HepG2 (cell line): ENCODE measurements at regions not wholly inside any gene's neighbourhood (a gene's known extent, or its start where the extent isn't known, plus 50 kb on each side); places are given as distances from the start of the nearest gene placed in this dataset.

ENCODE experiments used
- DBP ChIP-seq: sonication (generic); formaldehyde crosslinking; IDR thresholded peaks from 2 replicates; pipeline ENCODE4 v1.4.0; 2020; ENCODE audit warnings: missing genetic modification reagents; ENCODE audit errors: not compliant biosample characterization
- DR1 ChIP-seq: sonication (generic); formaldehyde crosslinking; IDR thresholded peaks from 2 replicates; pipeline ENCODE4 v1.8.0; 2021; ENCODE audit warnings: mild to moderate bottlenecking, missing genetic modification reagents, inconsistent platforms
- GABPA ChIP-seq, 2 experiments: IDR thresholded peaks; 2 replicates each; pipeline ENCODE4 v1.6.1; 2011 to 2016; ENCODE audit warnings: low read depth in 2 of 2, low read length in 1 of 2, missing biosample characterization in 1 of 2, missing genetic modification characterization in 1 of 2
- IKZF4 ChIP-seq: sonication (generic); formaldehyde crosslinking; IDR thresholded peaks from 2 replicates; pipeline ENCODE4 v1.5.1; 2020; ENCODE audit warnings: borderline replicate concordance, mild to moderate bottlenecking, low read depth, missing genetic modification reagents; ENCODE audit errors: not compliant biosample characterization
- MAFF ChIP-seq: IDR thresholded peaks from 2 replicates; pipeline ENCODE4 v1.6.1; 2011; ENCODE audit warnings: low read depth, low read length, improper control_type of control experiment
- MAZ ChIP-seq, 2 experiments: sonication (generic) in 1 of 2; formaldehyde crosslinking in 1 of 2; IDR thresholded peaks; 2 replicates each; pipeline versions ENCODE4 v1.5.0 to v1.6.1; 2012 to 2020; ENCODE audit warnings: low read depth in 2 of 2, mild to moderate bottlenecking in 2 of 2, borderline replicate concordance in 1 of 2, improper control_type of control experiment in 1 of 2, low read length in 1 of 2, missing genetic modification reagents in 1 of 2, moderate library complexity in 1 of 2
- MED8 ChIP-seq: sonication (generic); formaldehyde crosslinking; IDR thresholded peaks from 2 replicates; pipeline ENCODE4 v1.8.1; 2023; ENCODE audit warnings: mild to moderate bottlenecking, missing genetic modification reagents; ENCODE audit not compliant: insufficient replicate concordance
- NFKB2 ChIP-seq: sonication (generic); formaldehyde crosslinking; IDR thresholded peaks from 2 replicates; pipeline ENCODE4 v1.4.0; 2020; ENCODE audit warnings: missing genetic modification reagents, borderline replicate concordance
- RARG ChIP-seq: sonication (generic); formaldehyde crosslinking; IDR thresholded peaks from 2 replicates; pipeline ENCODE4 v1.4.0; 2020; ENCODE audit warnings: low read depth, mild to moderate bottlenecking, missing genetic modification reagents
- SAP130 ChIP-seq: IDR thresholded peaks from 2 replicates; pipeline ENCODE4 v1.6.1; 2016; ENCODE audit warnings: low read depth
- STAT5B ChIP-seq: sonication (generic); formaldehyde crosslinking; IDR thresholded peaks from 2 replicates; pipeline ENCODE4 v1.4.0; 2020; ENCODE audit warnings: missing genetic modification reagents
- TEAD2 ChIP-seq: sonication (generic); formaldehyde crosslinking; IDR thresholded peaks from 2 replicates; pipeline ENCODE4 v1.9.0; 2021; ENCODE audit warnings: missing genetic modification reagents
- ZBTB3 ChIP-seq: sonication (generic); formaldehyde crosslinking; IDR thresholded peaks from 2 replicates; pipeline ENCODE4 v1.4.0; 2020; ENCODE audit warnings: low read depth, mild to moderate bottlenecking, moderate library complexity, missing genetic modification reagents, borderline replicate concordance
- ZNF44 ChIP-seq: sonication (generic); formaldehyde crosslinking; IDR thresholded peaks from 2 replicates; pipeline ENCODE4 v1.5.1; 2020; ENCODE audit warnings: mild to moderate bottlenecking, missing genetic modification reagents
- TF ChIP-seq, protein P1 (sequence below): sonication (generic); formaldehyde crosslinking; IDR thresholded peaks from 2 replicates; pipeline ENCODE4 v1.4.0; 2020; ENCODE audit warnings: missing genetic modification reagents

DNA sequence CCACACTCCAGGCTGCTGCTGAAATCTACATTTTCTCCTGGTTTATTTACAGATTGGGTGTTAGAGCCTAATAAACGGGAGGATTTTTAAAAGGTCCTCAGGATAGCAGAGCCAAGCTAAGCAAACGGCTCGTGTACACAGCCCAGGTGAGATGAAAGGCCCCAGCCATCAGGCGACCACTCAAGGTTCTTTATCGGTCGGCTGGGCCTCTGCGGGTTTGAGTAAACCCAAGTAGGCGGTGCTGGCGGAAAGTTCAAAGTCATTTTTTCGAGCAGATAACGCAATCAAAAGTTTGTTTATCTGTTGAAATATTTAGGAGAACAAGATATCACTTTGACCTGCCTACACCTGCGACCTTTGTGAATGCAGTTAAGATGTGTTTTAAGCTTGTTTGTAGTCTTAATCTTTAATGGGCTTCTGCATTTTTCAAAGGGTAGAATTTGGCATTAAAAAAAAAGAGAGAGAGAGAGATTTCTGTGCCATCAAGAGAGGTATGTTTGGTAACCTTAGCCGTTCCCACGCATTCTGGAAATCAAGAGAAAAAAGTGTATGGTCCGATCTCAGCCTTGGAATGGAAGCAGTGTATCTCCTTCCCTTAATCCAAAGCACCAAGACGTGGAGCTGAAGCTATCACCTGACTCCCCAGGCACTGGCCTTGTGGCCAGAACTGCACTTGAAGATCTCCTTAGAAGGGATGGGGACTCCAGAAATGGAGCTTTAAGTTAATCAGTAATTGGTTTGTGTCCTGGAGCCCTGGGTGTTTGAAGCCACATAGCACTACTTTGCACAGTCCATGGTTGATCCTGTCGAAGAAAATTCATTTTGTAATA is 301.7 kb upstream of the IRX5 start (continued):
- TF ChIP-seq, protein P1, sequence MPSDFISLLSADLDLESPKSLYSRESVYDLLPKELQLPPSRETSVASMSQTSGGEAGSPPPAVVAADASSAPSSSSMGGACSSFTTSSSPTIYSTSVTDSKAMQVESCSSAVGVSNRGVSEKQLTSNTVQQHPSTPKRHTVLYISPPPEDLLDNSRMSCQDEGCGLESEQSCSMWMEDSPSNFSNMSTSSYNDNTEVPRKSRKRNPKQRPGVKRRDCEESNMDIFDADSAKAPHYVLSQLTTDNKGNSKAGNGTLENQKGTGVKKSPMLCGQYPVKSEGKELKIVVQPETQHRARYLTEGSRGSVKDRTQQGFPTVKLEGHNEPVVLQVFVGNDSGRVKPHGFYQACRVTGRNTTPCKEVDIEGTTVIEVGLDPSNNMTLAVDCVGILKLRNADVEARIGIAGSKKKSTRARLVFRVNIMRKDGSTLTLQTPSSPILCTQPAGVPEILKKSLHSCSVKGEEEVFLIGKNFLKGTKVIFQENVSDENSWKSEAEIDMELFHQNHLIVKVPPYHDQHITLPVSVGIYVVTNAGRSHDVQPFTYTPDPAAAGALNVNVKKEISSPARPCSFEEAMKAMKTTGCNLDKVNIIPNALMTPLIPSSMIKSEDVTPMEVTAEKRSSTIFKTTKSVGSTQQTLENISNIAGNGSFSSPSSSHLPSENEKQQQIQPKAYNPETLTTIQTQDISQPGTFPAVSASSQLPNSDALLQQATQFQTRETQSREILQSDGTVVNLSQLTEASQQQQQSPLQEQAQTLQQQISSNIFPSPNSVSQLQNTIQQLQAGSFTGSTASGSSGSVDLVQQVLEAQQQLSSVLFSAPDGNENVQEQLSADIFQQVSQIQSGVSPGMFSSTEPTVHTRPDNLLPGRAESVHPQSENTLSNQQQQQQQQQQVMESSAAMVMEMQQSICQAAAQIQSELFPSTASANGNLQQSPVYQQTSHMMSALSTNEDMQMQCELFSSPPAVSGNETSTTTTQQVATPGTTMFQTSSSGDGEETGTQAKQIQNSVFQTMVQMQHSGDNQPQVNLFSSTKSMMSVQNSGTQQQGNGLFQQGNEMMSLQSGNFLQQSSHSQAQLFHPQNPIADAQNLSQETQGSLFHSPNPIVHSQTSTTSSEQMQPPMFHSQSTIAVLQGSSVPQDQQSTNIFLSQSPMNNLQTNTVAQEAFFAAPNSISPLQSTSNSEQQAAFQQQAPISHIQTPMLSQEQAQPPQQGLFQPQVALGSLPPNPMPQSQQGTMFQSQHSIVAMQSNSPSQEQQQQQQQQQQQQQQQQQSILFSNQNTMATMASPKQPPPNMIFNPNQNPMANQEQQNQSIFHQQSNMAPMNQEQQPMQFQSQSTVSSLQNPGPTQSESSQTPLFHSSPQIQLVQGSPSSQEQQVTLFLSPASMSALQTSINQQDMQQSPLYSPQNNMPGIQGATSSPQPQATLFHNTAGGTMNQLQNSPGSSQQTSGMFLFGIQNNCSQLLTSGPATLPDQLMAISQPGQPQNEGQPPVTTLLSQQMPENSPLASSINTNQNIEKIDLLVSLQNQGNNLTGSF (CRISPR knock-in tag): no peak
- no peak for TF ChIP-seq RARG (CRISPR knock-in tag)
- no peak for TF ChIP-seq TEAD2 (CRISPR knock-in tag)
- TF ChIP-seq GABPA (IDR thresholded peaks at IDR 0.05; ENCODE audit: low read depth, low read length): no peak
- 0 out of 2 replicates have a peak, but pooled peaks have one; percentile 21 for TF ChIP-seq GABPA (CRISPR knock-in tag; IDR thresholded peaks at IDR 0.05; ENCODE audit: low read depth)
- TF ChIP-seq ZBTB3 (CRISPR knock-in tag): no peak
- TF ChIP-seq IKZF4 (CRISPR knock-in tag): no peak
- no peak for TF ChIP-seq DBP
- peak; percentile 22 for TF ChIP-seq MED8 (CRISPR knock-in tag)
- TF ChIP-seq MAFF: no peak
- TF ChIP-seq ZNF44 (CRISPR knock-in tag): no peak
- no peak for TF ChIP-seq MAZ (IDR thresholded peaks at IDR 0.05; ENCODE audit: borderline replicate concordance, low read depth, low read length)
- TF ChIP-seq MAZ (CRISPR knock-in tag; IDR thresholded peaks at IDR 0.05; ENCODE audit: low read depth): no peak
- TF ChIP-seq NFKB2: no peak
- TF ChIP-seq DR1 (CRISPR knock-in tag): no peak
- TF ChIP-seq SAP130 (CRISPR knock-in tag): peak; percentile 57; the same call in 1 of the 2 replicates
- TF ChIP-seq STAT5B (CRISPR knock-in tag): peak; percentile 82; the same call in 1 of the 2 replicates
